ENCODE measurements at regions not wholly inside any gene's neighbourhood (a gene's known extent, or its start where the extent isn't known, plus 50 kb on each side); places are given as distances from the start of the nearest gene placed in this dataset.
"Not testable (repeated sequence)": the region's sequence is repeated elsewhere in the genome, so short reads cannot be mapped to it uniquely, and the experiment has no call there.

DNA sequence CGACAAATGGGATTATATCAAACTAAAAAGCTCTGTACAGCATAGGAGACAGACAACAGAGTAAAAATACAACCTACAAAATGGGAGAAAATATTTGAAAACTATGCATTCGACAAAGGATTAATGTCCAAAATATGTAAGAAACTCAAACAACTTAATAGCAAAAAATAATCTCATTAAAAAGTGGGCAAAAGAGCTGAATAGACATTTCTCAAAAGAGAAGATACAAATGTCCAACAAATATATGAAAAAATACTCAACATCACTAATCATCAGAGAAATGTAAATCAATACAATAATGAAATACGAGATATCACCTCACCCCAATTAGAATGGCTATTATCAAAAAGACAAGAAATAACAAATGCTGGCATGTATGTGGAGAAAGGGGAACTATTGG, 272.9 kb downstream of the KLHL13 start:
- DNase-seq = no peak
- Histone ChIP-seq H3K27ac (no peak overlapping the region), H3K36me3 (no peaks in the 10 kb centered on the region), H3K9me3 (ENCODE audit: severe bottlenecking) (no peaks in the 10 kb centered on the region), H3K4me3 (ENCODE audit: low read depth, low read length) (no peak overlapping the region), H3K27me3 (ENCODE audit: insufficient read depth, low read depth, severe bottlenecking) (peaks cover 8% of the 10 kb centered on the region)
- TF ChIP-seq, protein P1, sequence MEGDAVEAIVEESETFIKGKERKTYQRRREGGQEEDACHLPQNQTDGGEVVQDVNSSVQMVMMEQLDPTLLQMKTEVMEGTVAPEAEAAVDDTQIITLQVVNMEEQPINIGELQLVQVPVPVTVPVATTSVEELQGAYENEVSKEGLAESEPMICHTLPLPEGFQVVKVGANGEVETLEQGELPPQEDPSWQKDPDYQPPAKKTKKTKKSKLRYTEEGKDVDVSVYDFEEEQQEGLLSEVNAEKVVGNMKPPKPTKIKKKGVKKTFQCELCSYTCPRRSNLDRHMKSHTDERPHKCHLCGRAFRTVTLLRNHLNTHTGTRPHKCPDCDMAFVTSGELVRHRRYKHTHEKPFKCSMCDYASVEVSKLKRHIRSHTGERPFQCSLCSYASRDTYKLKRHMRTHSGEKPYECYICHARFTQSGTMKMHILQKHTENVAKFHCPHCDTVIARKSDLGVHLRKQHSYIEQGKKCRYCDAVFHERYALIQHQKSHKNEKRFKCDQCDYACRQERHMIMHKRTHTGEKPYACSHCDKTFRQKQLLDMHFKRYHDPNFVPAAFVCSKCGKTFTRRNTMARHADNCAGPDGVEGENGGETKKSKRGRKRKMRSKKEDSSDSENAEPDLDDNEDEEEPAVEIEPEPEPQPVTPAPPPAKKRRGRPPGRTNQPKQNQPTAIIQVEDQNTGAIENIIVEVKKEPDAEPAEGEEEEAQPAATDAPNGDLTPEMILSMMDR (IDR thresholded peaks at IDR 0.05; ENCODE audit: low read depth, low read length) = no peak

- Histone ChIP-seq H3K27ac (no peak overlapping the region), H3K4me3 (ENCODE audit: low read depth, low read length) (no peak overlapping the region), H3K27me3 (ENCODE audit: insufficient read depth, low read depth, severe bottlenecking) (peaks cover 5% of the 10 kb centered on the region), H3K9me3 (ENCODE audit: severe bottlenecking) (no peaks in the 10 kb centered on the region), H3K36me3 (no peaks in the 10 kb centered on the region)
- no peak for DNase-seq
- TF ChIP-seq, protein P1 (IDR thresholded peaks at IDR 0.05; ENCODE audit: low read depth, low read length) = no peak
Observed at GRCh38 chrX:117840645-117841044, 276.0 kb downstream of the KLHL13 start.

- Histone ChIP-seq H3K27ac (no peak overlapping the region), H3K36me3 (no peaks in the 10 kb centered on the region), H3K27me3 (ENCODE audit: insufficient read depth, low read depth, severe bottlenecking) (peaks cover 5% of the 10 kb centered on the region), H3K4me3 (ENCODE audit: low read depth, low read length) (no peak overlapping the region), H3K9me3 (ENCODE audit: severe bottlenecking) (no peaks in the 10 kb centered on the region)
- peak; percentile 8 for DNase-seq
- TF ChIP-seq, protein P1 (IDR thresholded peaks at IDR 0.05; ENCODE audit: low read depth, low read length) = no peak
Observed at GRCh38 chrX:117839544-117839943, 277.1 kb downstream of the KLHL13 start.

DNA sequence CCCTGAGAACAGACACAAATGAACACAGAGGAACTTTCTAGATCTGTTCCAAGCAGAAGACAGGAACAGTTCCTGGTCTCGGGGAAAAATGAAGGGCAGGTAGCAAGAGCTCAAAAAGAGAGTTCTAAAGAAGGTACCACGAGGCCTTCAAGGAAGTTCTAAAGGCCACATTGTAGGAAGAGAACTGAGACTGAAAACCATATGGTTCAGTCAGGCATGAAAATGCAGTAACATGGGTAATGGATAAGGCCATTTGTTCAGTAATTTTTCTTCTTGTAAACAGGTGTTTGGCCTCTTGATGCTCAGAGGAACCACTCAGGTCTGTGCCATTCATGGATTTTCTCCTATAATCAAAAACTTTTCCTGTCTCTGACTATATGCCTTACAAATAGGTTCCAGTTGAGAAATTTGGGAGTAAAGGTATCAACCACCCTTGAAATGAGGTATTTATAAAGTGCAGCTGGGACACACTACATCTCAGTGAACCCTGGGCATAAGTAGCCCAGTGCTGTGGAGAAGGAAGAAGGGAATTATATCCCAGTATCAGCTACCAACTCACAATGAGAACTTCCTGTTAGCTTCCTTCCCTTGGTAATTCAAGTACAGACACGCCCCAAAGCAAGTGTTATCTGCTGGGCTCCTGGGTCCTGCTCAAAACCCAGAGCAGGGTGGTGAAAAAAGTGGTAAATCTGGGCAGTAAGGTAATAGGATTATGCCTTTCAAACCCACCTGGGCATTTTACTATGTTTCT, 277.9 kb downstream of the KLHL13 start:
- Histone ChIP-seq H3K9me3 (ENCODE audit: severe bottlenecking) (no peaks in the 10 kb centered on the region), H3K27ac (no peak overlapping the region), H3K4me3 (ENCODE audit: low read depth, low read length) (no peak overlapping the region), H3K27me3 (ENCODE audit: insufficient read depth, low read depth, severe bottlenecking) (peaks cover 13% of the 10 kb centered on the region), H3K36me3 (no peaks in the 10 kb centered on the region)
- no peak for DNase-seq
- TF ChIP-seq, protein P1 (IDR thresholded peaks at IDR 0.05; ENCODE audit: low read depth, low read length) = no peak

DNA sequence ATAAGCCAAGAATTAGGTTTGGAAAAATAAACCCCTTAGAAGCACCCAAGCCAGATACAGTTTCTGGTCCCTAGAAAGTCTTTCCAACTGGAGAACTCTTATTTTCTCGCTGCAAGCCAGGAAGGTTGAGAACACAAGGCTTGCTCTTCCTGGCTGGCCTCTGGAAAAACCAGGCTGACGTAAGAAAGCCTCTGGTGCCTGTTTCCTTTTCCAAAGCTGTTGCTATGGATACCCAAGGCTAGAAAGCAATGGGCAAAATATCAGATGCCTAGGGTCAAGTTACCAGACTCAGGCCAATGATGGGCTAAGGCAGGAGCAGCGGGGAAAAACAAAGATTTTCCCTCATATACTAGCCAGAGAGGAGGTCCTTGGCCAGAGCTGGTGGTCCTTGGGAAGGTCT, 281.6 kb downstream of the KLHL13 start:
- no peaks in the 10 kb centered on the region for H3K36me3 ChIP-seq
- H3K4me3 ChIP-seq (ENCODE audit: low read depth, low read length) = no peak overlapping the region
- H3K9me3 ChIP-seq (ENCODE audit: severe bottlenecking) = no peaks in the 10 kb centered on the region
- peaks cover 12% of the 10 kb centered on the region for H3K27me3 ChIP-seq (ENCODE audit: insufficient read depth, low read depth, severe bottlenecking)
- DNase-seq = no peak
- H3K27ac ChIP-seq = no peak overlapping the region
- TF ChIP-seq, protein P1 (IDR thresholded peaks at IDR 0.05; ENCODE audit: low read depth, low read length) = no peak

DNA sequence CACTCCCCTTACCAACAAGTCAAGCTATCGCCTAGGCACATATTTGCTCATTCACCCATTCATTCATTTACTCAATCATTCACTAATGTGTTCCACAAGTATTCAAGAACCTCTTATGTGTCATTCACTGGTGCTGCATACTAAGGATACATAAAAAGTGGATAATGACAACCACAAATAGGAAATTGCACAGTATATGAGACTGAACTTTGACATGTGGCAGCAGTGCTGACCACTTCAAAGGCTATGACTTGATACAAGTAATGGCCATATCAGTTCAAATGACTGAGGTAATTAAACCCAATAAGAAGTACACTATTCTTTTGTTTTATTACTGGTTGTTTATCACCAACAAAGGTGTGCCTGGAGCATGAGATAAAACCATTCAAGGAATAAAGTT, 282.5 kb downstream of the KLHL13 start:
- no peak overlapping the region for H3K4me3 ChIP-seq (ENCODE audit: low read depth, low read length)
- no peaks in the 10 kb centered on the region for H3K9me3 ChIP-seq (ENCODE audit: severe bottlenecking)
- H3K27ac ChIP-seq = no peak overlapping the region
- no peaks in the 10 kb centered on the region for H3K36me3 ChIP-seq
- DNase-seq = no peak
- H3K27me3 ChIP-seq (ENCODE audit: insufficient read depth, low read depth, severe bottlenecking) = peaks cover 9% of the 10 kb centered on the region
- TF ChIP-seq, protein P1 (IDR thresholded peaks at IDR 0.05; ENCODE audit: low read depth, low read length) = no peak

DNA sequence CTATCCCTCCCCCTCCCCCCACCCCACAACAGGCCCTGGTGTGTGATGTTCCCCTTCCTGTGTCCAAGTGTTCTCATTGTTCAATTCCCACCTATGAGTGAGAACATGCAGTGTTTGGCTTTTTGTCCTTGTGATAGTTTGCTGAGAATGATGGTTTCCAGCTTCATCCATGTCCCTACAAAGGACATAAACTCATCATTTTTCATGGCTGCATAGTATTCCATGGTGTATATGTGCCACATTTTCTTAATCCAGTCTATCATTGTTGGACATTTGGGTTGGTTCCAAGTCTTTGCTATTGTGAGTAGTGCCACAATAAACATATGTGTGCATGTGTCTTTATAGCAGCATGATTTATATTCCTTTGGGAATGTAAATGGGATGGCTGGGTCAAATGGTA, 295.1 kb downstream of the KLHL13 start:
- not testable (repeated sequence) for H3K4me3 ChIP-seq (ENCODE audit: low read depth, low read length); H3K27ac ChIP-seq; H3K27me3 ChIP-seq (ENCODE audit: insufficient read depth, low read depth, severe bottlenecking); H3K9me3 ChIP-seq (ENCODE audit: severe bottlenecking); H3K36me3 ChIP-seq; DNase-seq

Data from WERI-Rb-1 (cell line).